GM19372 (cell line): ENCODE measurements at regions not wholly inside any gene's neighbourhood (a gene's known extent, or its start where the extent isn't known, plus 50 kb on each side); places are given as distances from the start of the nearest gene placed in this dataset.

Source experiments
- ATAC-seq: cut with Tn5 transposase; IDR thresholded peaks from one replicate; pipeline ENCODE4 v1.9.1; 2021; ENCODE audit warnings: mild to moderate bottlenecking, low read depth, moderate library complexity; ENCODE audit not compliant: unreplicated experiment

- ATAC-seq, result no peak
These were observed 167.4 kb downstream of the TNFSF18 start for GRCh38 chr1:172883387-172883791.

GRCh38 chr1:172883844-172884243, 166.9 kb downstream of the TNFSF18 start:
- ATAC-seq, result no peak

- no peak for ATAC-seq
These were observed 165.3 kb downstream of the TNFSF18 start for GRCh38 chr1:172885411-172885810.

GRCh38 chr1:172885971-172886370, 164.8 kb downstream of the TNFSF18 start:
- ATAC-seq, result no peak

- ATAC-seq, result no peak
These were observed 163.6 kb downstream of the TNFSF18 start for GRCh38 chr1:172887162-172887561.

GRCh38 chr1:172893146-172893841, 157.4 kb downstream of the TNFSF18 start:
- ATAC-seq, result no peak

GRCh38 chr1:172894349-172895049, 156.2 kb downstream of the TNFSF18 start:
- peak; percentile 27 for ATAC-seq

GRCh38 chr1:172895050-172895460, 155.7 kb downstream of the TNFSF18 start:
- ATAC-seq, result peak; percentile 78

- no peak for ATAC-seq
These were observed 155.0 kb downstream of the TNFSF18 start for GRCh38 chr1:172895761-172896160.

GRCh38 chr1:172897738-172898137, 153.0 kb downstream of the TNFSF18 start:
- ATAC-seq, result no peak

- ATAC-seq, result no peak
These were observed 151.9 kb downstream of the TNFSF18 start for GRCh38 chr1:172898866-172899265.

GRCh38 chr1:172900376-172900997, 150.3 kb downstream of the TNFSF18 start:
- no peak for ATAC-seq

GRCh38 chr1:172902200-172902599, 148.5 kb downstream of the TNFSF18 start:
- no peak for ATAC-seq

- ATAC-seq, result no peak
These were observed 147.8 kb downstream of the TNFSF18 start for GRCh38 chr1:172902861-172903381.

GRCh38 chr1:172903581-172904220, 147.0 kb downstream of the TNFSF18 start:
- no peak for ATAC-seq

GRCh38 chr1:172905452-172905851, 145.3 kb downstream of the TNFSF18 start:
- no peak for ATAC-seq

GRCh38 chr1:172906778-172907592, 143.8 kb downstream of the TNFSF18 start:
- ATAC-seq, result no peak

- ATAC-seq, result no peak
These were observed 142.9 kb downstream of the TNFSF18 start for GRCh38 chr1:172907834-172908326.

- ATAC-seq, result no peak
These were observed 141.0 kb downstream of the TNFSF18 start for GRCh38 chr1:172909606-172910326.
